Activated naive CD8-positive, alpha-beta T cell treated with anti-CD3 and anti-CD28 coated beads for 36 hours (primary cell): ENCODE measurements at regions not wholly inside any gene's neighbourhood (a gene's known extent, or its start where the extent isn't known, plus 50 kb on each side); places are given as distances from the start of the nearest gene placed in this dataset.
"Not testable (repeated sequence)": the region's sequence is repeated elsewhere in the genome, so short reads cannot be mapped to it uniquely, and the experiment has no call there.

ENCODE experiments used
- DNase-seq: peaks from one replicate; pipeline ENCODE4 v3.0.0; 2021
- H3K27ac Mint-ChIP-seq: one replicate; pipeline ENCODE4 v1.8.0; 2022; ENCODE audit warnings: mild to moderate bottlenecking, moderate library complexity, mixed read lengths
- H3K27me3 Mint-ChIP-seq: one replicate; pipeline ENCODE4 v1.8.0; 2022; ENCODE audit warnings: mild to moderate bottlenecking, mixed read lengths
- H3K36me3 Mint-ChIP-seq: one replicate; pipeline ENCODE4 v1.8.0; 2021; ENCODE audit warnings: mild to moderate bottlenecking, mixed read lengths
- H3K4me1 Mint-ChIP-seq: one replicate; pipeline ENCODE4 v1.8.0; 2021; ENCODE audit warnings: mixed read lengths
- H3K4me3 Mint-ChIP-seq: one replicate; pipeline ENCODE4 v1.8.0; 2022; ENCODE audit warnings: mild to moderate bottlenecking, moderate library complexity, mixed read lengths
- H3K9me3 Mint-ChIP-seq: one replicate; pipeline ENCODE4 v1.8.0; 2022; ENCODE audit warnings: mixed read lengths

- no peaks in the 10 kb centered on the region for H3K36me3 Mint-ChIP-seq
- no peak overlapping the region for H3K27ac Mint-ChIP-seq
- peaks cover 15% of the 10 kb centered on the region for H3K27me3 Mint-ChIP-seq
- DNase-seq = no peak
- H3K4me3 Mint-ChIP-seq = no peak overlapping the region
- no peaks in the 10 kb centered on the region for H3K9me3 Mint-ChIP-seq
- H3K4me1 Mint-ChIP-seq = no peaks in the 10 kb centered on the region
Observed at GRCh38 chr3:125683067-125683829, 88.0 kb upstream of the OSBPL11 start.

- Mint-ChIP-seq H3K4me3 (no peak overlapping the region), H3K27me3 (peaks cover 15% of the 10 kb centered on the region), H3K36me3 (no peaks in the 10 kb centered on the region), H3K27ac (no peak overlapping the region), H3K4me1 (no peaks in the 10 kb centered on the region), H3K9me3 (no peaks in the 10 kb centered on the region)
- no peak for DNase-seq
Observed at GRCh38 chr3:125684199-125684598, 88.9 kb upstream of the OSBPL11 start.

GRCh38 chr3:125685741-125686140, 90.4 kb upstream of the OSBPL11 start:
- not testable (repeated sequence) for H3K9me3 Mint-ChIP-seq, DNase-seq, H3K36me3 Mint-ChIP-seq, H3K4me1 Mint-ChIP-seq, H3K4me3 Mint-ChIP-seq, H3K27ac Mint-ChIP-seq
- peaks cover 15% of the 10 kb centered on the region for H3K27me3 Mint-ChIP-seq

GRCh38 chr3:125692361-125692760, 97.1 kb upstream of the OSBPL11 start:
- no peak for DNase-seq
- peaks cover 10% of the 10 kb centered on the region for H3K27me3 Mint-ChIP-seq
- no peak overlapping the region for H3K27ac Mint-ChIP-seq
- no peaks in the 10 kb centered on the region for H3K4me1 Mint-ChIP-seq
- H3K9me3 Mint-ChIP-seq = no peaks in the 10 kb centered on the region
- no peaks in the 10 kb centered on the region for H3K36me3 Mint-ChIP-seq
- H3K4me3 Mint-ChIP-seq = no peak overlapping the region

- H3K27ac Mint-ChIP-seq = no peak overlapping the region
- DNase-seq = no peak
- peaks cover 4% of the 10 kb centered on the region for H3K4me1 Mint-ChIP-seq
- no peaks in the 10 kb centered on the region for H3K9me3 Mint-ChIP-seq
- H3K4me3 Mint-ChIP-seq = no peak overlapping the region
- H3K27me3 Mint-ChIP-seq = peaks cover 10% of the 10 kb centered on the region
- no peaks in the 10 kb centered on the region for H3K36me3 Mint-ChIP-seq
Observed at GRCh38 chr3:125693887-125694286, 98.6 kb upstream of the OSBPL11 start.

GRCh38 chr3:125694761-125695294, 99.5 kb upstream of the OSBPL11 start:
- H3K4me3 Mint-ChIP-seq = no peak overlapping the region
- peaks cover 10% of the 10 kb centered on the region for H3K27me3 Mint-ChIP-seq
- H3K27ac Mint-ChIP-seq = no peak overlapping the region
- peaks cover 4% of the 10 kb centered on the region for H3K4me1 Mint-ChIP-seq
- H3K36me3 Mint-ChIP-seq = no peaks in the 10 kb centered on the region
- no peak for DNase-seq
- no peaks in the 10 kb centered on the region for H3K9me3 Mint-ChIP-seq

GRCh38 chr3:125695688-125696087, 100.4 kb upstream of the OSBPL11 start:
- no peak overlapping the region for H3K4me3 Mint-ChIP-seq
- H3K4me1 Mint-ChIP-seq = peaks cover 4% of the 10 kb centered on the region
- no peaks in the 10 kb centered on the region for H3K9me3 Mint-ChIP-seq
- peaks cover 10% of the 10 kb centered on the region for H3K27me3 Mint-ChIP-seq
- H3K36me3 Mint-ChIP-seq = no peaks in the 10 kb centered on the region
- H3K27ac Mint-ChIP-seq = no peak overlapping the region
- DNase-seq = no peak

GRCh38 chr3:125697126-125697525, 101.8 kb upstream of the OSBPL11 start:
- not testable (repeated sequence) for H3K4me3 Mint-ChIP-seq, DNase-seq, H3K4me1 Mint-ChIP-seq, H3K9me3 Mint-ChIP-seq, H3K36me3 Mint-ChIP-seq, H3K27ac Mint-ChIP-seq, H3K27me3 Mint-ChIP-seq

- DNase-seq = peak; percentile 56
- not testable (repeated sequence) for H3K27ac Mint-ChIP-seq
Observed at GRCh38 chr3:125697979-125698640, 102.8 kb upstream of the OSBPL11 start.

GRCh38 chr3:125715651-125716050, 120.4 kb upstream of the OSBPL11 start:
- no peaks in the 10 kb centered on the region for H3K36me3 Mint-ChIP-seq
- no peak overlapping the region for H3K4me3 Mint-ChIP-seq
- no peak overlapping the region for H3K27ac Mint-ChIP-seq
- H3K4me1 Mint-ChIP-seq = peaks cover 2% of the 10 kb centered on the region
- DNase-seq = no peak
- H3K27me3 Mint-ChIP-seq = peaks cover 3% of the 10 kb centered on the region
- no peaks in the 10 kb centered on the region for H3K9me3 Mint-ChIP-seq

More at GRCh38 chr3:125697979-125698640, 102.8 kb upstream of the OSBPL11 start:
- not testable (repeated sequence) for H3K4me3 Mint-ChIP-seq, H3K36me3 Mint-ChIP-seq, H3K9me3 Mint-ChIP-seq, H3K27me3 Mint-ChIP-seq, H3K4me1 Mint-ChIP-seq

- not testable (repeated sequence) for H3K36me3 Mint-ChIP-seq
Observed at GRCh38 chr3:125732151-125732550, 136.9 kb upstream of the OSBPL11 start.

GRCh38 chr3:125741991-125742718, 146.9 kb upstream of the OSBPL11 start:
- peak overlapping the region; percentile 45 for H3K27ac Mint-ChIP-seq
- not testable (repeated sequence) for H3K9me3 Mint-ChIP-seq, H3K27me3 Mint-ChIP-seq, H3K36me3 Mint-ChIP-seq, H3K4me1 Mint-ChIP-seq, DNase-seq, H3K4me3 Mint-ChIP-seq

More at GRCh38 chr3:125732151-125732550, 136.9 kb upstream of the OSBPL11 start:
- H3K27me3 Mint-ChIP-seq, DNase-seq, H3K4me1 Mint-ChIP-seq, H3K27ac Mint-ChIP-seq, H3K4me3 Mint-ChIP-seq, H3K9me3 Mint-ChIP-seq: not testable (repeated sequence)

- H3K27me3 Mint-ChIP-seq = peaks cover 10% of the 10 kb centered on the region
- H3K9me3 Mint-ChIP-seq, H3K36me3 Mint-ChIP-seq, H3K4me1 Mint-ChIP-seq, H3K4me3 Mint-ChIP-seq: not testable (repeated sequence)
- peak overlapping the region; percentile 45 for H3K27ac Mint-ChIP-seq
- DNase-seq = peak; percentile 61
Observed at GRCh38 chr3:125742845-125743244, 147.5 kb upstream of the OSBPL11 start.

GRCh38 chr3:125757050-125757449, 161.8 kb upstream of the OSBPL11 start:
- not testable (repeated sequence) for H3K9me3 Mint-ChIP-seq, H3K4me1 Mint-ChIP-seq, H3K27me3 Mint-ChIP-seq, H3K36me3 Mint-ChIP-seq, H3K4me3 Mint-ChIP-seq, DNase-seq, H3K27ac Mint-ChIP-seq

GRCh38 chr3:125758641-125759130, 163.4 kb upstream of the OSBPL11 start:
- not testable (repeated sequence) for H3K36me3 Mint-ChIP-seq, H3K4me3 Mint-ChIP-seq, H3K4me1 Mint-ChIP-seq, DNase-seq, H3K9me3 Mint-ChIP-seq, H3K27ac Mint-ChIP-seq
- H3K27me3 Mint-ChIP-seq = peaks cover 11% of the 10 kb centered on the region
